Endothelial cell of umbilical vein (primary cell): ENCODE measurements at regions not wholly inside any gene's neighbourhood (a gene's known extent, or its start where the extent isn't known, plus 50 kb on each side); places are given as distances from the start of the nearest gene placed in this dataset.

Source experiments
- BruUV-seq: library from RNA; stranded (reverse); fragments of 400-500 nt; replicated peaks from 2 replicates; lab custom pipeline; 2021; lab: Mats Ljungman, UMichigan
- CTCF ChIA-PET: fragments of 300-600, 350-600 bp; sonication (Branson Sonifier 250); formaldehyde crosslinking; loops from one replicate; lab custom pipeline; 2021; ENCODE audit warnings: antibody characterized with exemption, inconsistent platforms; lab: Charles Lee
- POLR2A ChIA-PET: fragments of 300-600, 350-600 bp; sonication (Branson Sonifier 250); formaldehyde crosslinking; loops from one replicate; lab custom pipeline; 2021; ENCODE audit warnings: antibody characterized with exemption, inconsistent platforms; lab: Charles Lee
- DNase-seq: peaks from one replicate; pipeline ENCODE4 v3.0.0-alpha.2; 2011; ENCODE audit warnings: low read depth, low spot score
- FAIRE-seq: peaks from 2 replicates; lab custom pipeline; 2011; peaks lifted over from hg19 to GRCh38; lab: Jason Lieb, UNC
- H2AFZ ChIP-seq: 2 replicates; pipeline ENCODE4 v1.6.0; 2012; ENCODE audit warnings: low read depth, low read length, control low read depth, inconsistent platforms
- H3K27ac ChIP-seq: 2 replicates; pipeline ENCODE4 v1.5.1; 2011; ENCODE audit warnings: low read depth, mild to moderate bottlenecking, control low read depth, low read length, moderate library complexity; ENCODE audit not compliant: insufficient read depth
- H3K27me3 ChIP-seq, 2 experiments: 2 replicates each; pipeline versions ENCODE4 v1.6.0 to v1.6.1; 2011; ENCODE audit warnings: low read length in 2 of 2, mixed read lengths in 1 of 2; ENCODE audit not compliant: control insufficient read depth in 2 of 2, insufficient read depth in 2 of 2
- H3K36me3 ChIP-seq, 2 experiments: 2 replicates in 1 of 2; 3 replicates in 1 of 2; pipeline ENCODE4 v1.5.1; 2011; ENCODE audit warnings: low read length in 2 of 2, mild to moderate bottlenecking in 1 of 2, moderate library complexity in 1 of 2; ENCODE audit not compliant: control insufficient read depth in 2 of 2, insufficient read depth in 2 of 2; ENCODE audit errors: extremely low read depth in 1 of 2
- H3K4me1 ChIP-seq: 3 replicates; pipeline ENCODE4 v1.5.1; 2011; ENCODE audit warnings: mild to moderate bottlenecking, low read length; ENCODE audit not compliant: control insufficient read depth, insufficient read depth; ENCODE audit errors: extremely low read depth
- H3K4me2 ChIP-seq: 2 replicates; pipeline ENCODE4 v1.6.1; 2011; ENCODE audit warnings: low read length, control low read depth, mixed read lengths; ENCODE audit not compliant: insufficient read depth
- H3K4me3 ChIP-seq, 3 experiments: fragments of 200-600 bp in 1 of 3; sonication (generic), shearing (Covaris generic) in 1 of 3; replicated peaks in 1 of 3; 2 replicates each; pipeline ENCODE4 v1.5.1; 2011 to 2016; ENCODE audit warnings: control low read depth in 3 of 3, low read length in 3 of 3, mild to moderate bottlenecking in 2 of 3, inconsistent platforms in 1 of 3, low read depth in 1 of 3, moderate library complexity in 1 of 3; ENCODE audit not compliant: insufficient read depth in 1 of 3
- H3K79me2 ChIP-seq: 2 replicates; pipeline ENCODE4 v1.6.0; 2012; ENCODE audit warnings: low read length, inconsistent platforms; ENCODE audit not compliant: control insufficient read depth, insufficient read depth
- H3K9ac ChIP-seq: replicated peaks from 2 replicates; pipeline ENCODE3; 2011; ENCODE audit warnings: low read length, control low read depth; ENCODE audit not compliant: insufficient read depth; ENCODE audit errors: extremely low read depth
- H3K9me1 ChIP-seq: replicated peaks from 3 replicates; pipeline ENCODE4 v1.6.0; 2011; ENCODE audit warnings: mild to moderate bottlenecking, low read length; ENCODE audit not compliant: control insufficient read depth, insufficient read depth; ENCODE audit errors: extremely low read depth
- H3K9me3 ChIP-seq: replicated peaks from 2 replicates; pipeline ENCODE4 v1.5.1; 2012; ENCODE audit warnings: low read length, inconsistent platforms; ENCODE audit not compliant: control insufficient read depth, insufficient read depth
- H4K20me1 ChIP-seq: replicated peaks from 2 replicates; pipeline ENCODE3; 2011; ENCODE audit warnings: mild to moderate bottlenecking, low read length; ENCODE audit not compliant: control insufficient read depth, insufficient read depth; ENCODE audit errors: extremely low read depth
- CTCF ChIP-seq, 2 donors: IDR thresholded peaks; 1 replicate in 1 of 2; 2 replicates in 1 of 2; pipeline ENCODE4 v1.5.1; 2011; ENCODE audit warnings: low read length in 2 of 2, mild to moderate bottlenecking in 2 of 2, moderate library complexity in 2 of 2, control low read depth in 1 of 2, inconsistent platforms in 1 of 2, low read depth in 1 of 2; ENCODE audit not compliant: insufficient read depth in 1 of 2; ENCODE audit errors: extremely low read depth in 1 of 2
- EZH2 ChIP-seq: IDR thresholded peaks from 2 replicates; pipeline ENCODE4 v1.6.1; 2012; ENCODE audit warnings: borderline replicate concordance, low read depth, mild to moderate bottlenecking, moderate library complexity, low read length, inconsistent platforms; ENCODE audit not compliant: severe bottlenecking
- FOS ChIP-seq: IDR thresholded peaks from 2 replicates; pipeline ENCODE4 v1.6.1; 2011; ENCODE audit warnings: mild to moderate bottlenecking, low read length, moderate library complexity, borderline replicate concordance; ENCODE audit not compliant: insufficient read depth
- POLR2A ChIP-seq: IDR thresholded peaks from 2 replicates; pipeline ENCODE4 v1.6.1; 2012; ENCODE audit warnings: low read depth, mild to moderate bottlenecking, control low read depth, low read length
- dilution Hi-C: fragments of 300-500 bp; cut with MboI; formaldehyde crosslinking; loops from one replicate; pipeline ENCODE4 v1.15.0; 2019; ENCODE audit warnings: low sequenced_read_pairs; ENCODE audit not compliant: extremely low pct_ligation_motif_present
- intact Hi-C: fragments of 100-400 bp; cut with micrococcal nuclease; formaldehyde crosslinking; loops from one replicate; pipeline ENCODE4 v1.10.0; 2022

GRCh38 chr2:51441786-51442185 is 409.9 kb upstream of the NRXN1 start:
- peak overlapping the region; percentile 44 for H2AFZ ChIP-seq
- H3K4me1 ChIP-seq, result no peaks in the 10 kb centered on the region
- no peak overlapping the region for H3K27ac ChIP-seq
- H3K4me3 ChIP-seq, result no peak overlapping the region
- no peaks in the 10 kb centered on the region for H3K36me3 ChIP-seq
- FAIRE-seq (no peak), DNase-seq (peak; percentile 28)
- TF ChIP-seq FOS, result peak; percentile 9
- TF ChIP-seq POLR2A, result no peak
- H3K27me3 ChIP-seq, result no peaks in the 10 kb centered on the region
- H3K79me2 ChIP-seq, result no peaks in the 10 kb centered on the region
- H3K9me3 ChIP-seq, result no peaks in the 10 kb centered on the region
- intact Hi-C loops (no loop called here), dilution Hi-C loops (no loop called here)
- H4K20me1 ChIP-seq, result no peaks in the 10 kb centered on the region
- no TSS peak for BruUV-seq
- H3K4me2 ChIP-seq, result no peak overlapping the region
- ChIA-PET CTCF (no interaction called here), POLR2A (no interaction called here)
- H3K9ac ChIP-seq, result no peak overlapping the region
- H3K9me1 ChIP-seq, result no peaks in the 10 kb centered on the region

- DNase-seq (peak; percentile 28), FAIRE-seq (no peak)
- POLR2A ChIA-PET, result no interaction called here
- CTCF ChIA-PET, result interaction anchor here (1.4 to 1.5 kb wide), 3 partner anchors 284 to 372 kb away, joined by 3 to 4 read pairs (median 3); no protein-coding TSS in a partner anchor
- Histone ChIP-seq H3K27ac (no peak overlapping the region), H4K20me1 (no peaks in the 10 kb centered on the region), H2AFZ (no peak overlapping the region), H3K9ac (no peak overlapping the region), H3K9me3 (no peaks in the 10 kb centered on the region), H3K27me3 (no peaks in the 10 kb centered on the region), H3K79me2 (no peaks in the 10 kb centered on the region), H3K4me3 (no peak overlapping the region), H3K4me1 (no peaks in the 10 kb centered on the region), H3K36me3 (no peaks in the 10 kb centered on the region), H3K4me2 (no peak overlapping the region), H3K9me1 (no peaks in the 10 kb centered on the region)
- no TSS peak for BruUV-seq
- intact Hi-C loops (loop anchor here (5.0 kb wide), 1 partner anchor 897 kb away; no protein-coding TSS in a partner anchor), dilution Hi-C loops (no loop called here)
- peak in 1 of 2 donors; percentile 47 for TF ChIP-seq CTCF (IDR thresholded peaks at IDR 0.05; ENCODE audit: extremely low read depth in 1 of 2, insufficient read depth in 1 of 2, low read depth in 1 of 2, low read length in 2 of 2)
- no peak for TF ChIP-seq EZH2
Observed at GRCh38 chr2:51424418-51424817, 392.5 kb upstream of the NRXN1 start.
